Fibroblast of gingiva (primary cell): ENCODE measurements at regions not wholly inside any gene's neighbourhood (a gene's known extent, or its start where the extent isn't known, plus 50 kb on each side); places are given as distances from the start of the nearest gene placed in this dataset.

Experiments
- DNase-seq: peaks from one replicate; pipeline ENCODE4 v3.0.0-alpha.2; 2011; ENCODE audit warnings: low read depth

- DNase-seq = no peak
Observed at GRCh38 chr4:97238956-97239666, 904.2 kb downstream of the STPG2 start.

GRCh38 chr4:97239667-97239997 lies 903.6 kb downstream of the STPG2 start:
- no peak for DNase-seq

GRCh38 chr4:97252615-97253154 lies 890.6 kb downstream of the STPG2 start:
- no peak for DNase-seq

GRCh38 chr4:97262769-97263168 lies 880.5 kb downstream of the STPG2 start:
- DNase-seq = no peak

- DNase-seq = no peak
Observed at GRCh38 chr4:97270051-97270450, 873.2 kb downstream of the STPG2 start.

GRCh38 chr4:97279391-97279790 lies 863.9 kb downstream of the STPG2 start:
- DNase-seq = no peak

GRCh38 chr4:97300561-97300960 lies 842.7 kb downstream of the STPG2 start:
- no peak for DNase-seq

GRCh38 chr4:97305351-97305750 lies 837.9 kb downstream of the STPG2 start:
- DNase-seq = no peak

GRCh38 chr4:97309121-97309520 lies 834.2 kb downstream of the STPG2 start:
- no peak for DNase-seq

- no peak for DNase-seq
Observed at GRCh38 chr4:97317201-97317600, 826.1 kb downstream of the STPG2 start.

- DNase-seq = no peak
Observed at GRCh38 chr4:97317671-97318070, 825.6 kb downstream of the STPG2 start.

- peak; percentile 18 for DNase-seq
Observed at GRCh38 chr4:97325751-97326150, 817.5 kb downstream of the STPG2 start.

- DNase-seq = no peak
Observed at GRCh38 chr4:97330917-97331316, 812.4 kb downstream of the STPG2 start.

GRCh38 chr4:97334348-97334747 lies 808.9 kb downstream of the STPG2 start:
- no peak for DNase-seq

GRCh38 chr4:97349468-97350186 lies 793.6 kb downstream of the STPG2 start:
- no peak for DNase-seq

GRCh38 chr4:97353876-97354275 lies 789.4 kb downstream of the STPG2 start:
- DNase-seq = no peak

- no peak for DNase-seq
Observed at GRCh38 chr4:97359826-97360225, 783.5 kb downstream of the STPG2 start.

GRCh38 chr4:97360733-97361132 lies 782.5 kb downstream of the STPG2 start:
- no peak for DNase-seq

GRCh38 chr4:97367878-97368277 lies 775.4 kb downstream of the STPG2 start:
- no peak for DNase-seq

- DNase-seq = no peak
Observed at GRCh38 chr4:97370568-97370967, 772.7 kb downstream of the STPG2 start.

GRCh38 chr4:97374526-97374925 lies 768.8 kb downstream of the STPG2 start:
- no peak for DNase-seq

GRCh38 chr4:97386969-97387368 lies 756.3 kb downstream of the STPG2 start:
- DNase-seq = no peak

- DNase-seq = no peak
Observed at GRCh38 chr4:97394653-97395052, 748.6 kb downstream of the STPG2 start.

- DNase-seq = no peak
Observed at GRCh38 chr4:97396097-97396496, 747.2 kb downstream of the STPG2 start.
